Fibroblast of lung (primary cell): ENCODE measurements at regions not wholly inside any gene's neighbourhood (a gene's known extent, or its start where the extent isn't known, plus 50 kb on each side); places are given as distances from the start of the nearest gene placed in this dataset.
A peak's percentile ranks its signal among the peaks of the same experiment; 100 is the strongest.

Experiments used
- DNase-seq, 2 donors: peaks; one replicate each; pipeline versions ENCODE4 v3.0.0 to v3.0.0-alpha.2; 2010; ENCODE audit warnings: low read depth in 2 of 2
- H2AFZ ChIP-seq: 2 replicates; pipeline ENCODE4 v1.5.1; 2012; ENCODE audit warnings: low read length, control low read depth, inconsistent platforms
- H3K27ac ChIP-seq: 2 replicates; pipeline ENCODE4 v1.5.1; 2011; ENCODE audit warnings: low read length, control low read depth; ENCODE audit not compliant: insufficient read depth
- H3K27me3 ChIP-seq: 2 replicates; pipeline ENCODE4 v1.5.1; 2011; ENCODE audit warnings: mild to moderate bottlenecking, low read length; ENCODE audit not compliant: control insufficient read depth, insufficient read depth
- H3K36me3 ChIP-seq: 2 replicates; pipeline ENCODE4 v1.5.1; 2011; ENCODE audit warnings: low read length; ENCODE audit not compliant: control insufficient read depth, insufficient read depth
- H3K4me1 ChIP-seq: 2 replicates; pipeline ENCODE4 v1.5.1; 2011; ENCODE audit warnings: low read length; ENCODE audit not compliant: control insufficient read depth, insufficient read depth; ENCODE audit errors: extremely low read depth
- H3K4me2 ChIP-seq: 2 replicates; pipeline ENCODE4 v1.5.1; 2011; ENCODE audit warnings: low read length, control low read depth; ENCODE audit not compliant: insufficient read depth; ENCODE audit errors: extremely low read depth
- H3K4me3 ChIP-seq, 4 experiments: fragments of 200-600 bp in 1 of 4; sonication (generic) in 1 of 4; replicated peaks in 1 of 4; 2 replicates each; pipeline ENCODE4 v1.5.1; 2011 to 2016; ENCODE audit warnings: low read length in 4 of 4, low read depth in 3 of 4, mild to moderate bottlenecking in 3 of 4, control low read depth in 2 of 4, inconsistent platforms in 1 of 4, mixed read lengths in 1 of 4; ENCODE audit not compliant: insufficient read depth in 1 of 4; ENCODE audit errors: control extremely low read depth in 1 of 4
- H3K79me2 ChIP-seq: 2 replicates; pipeline ENCODE4 v1.5.1; 2012; ENCODE audit warnings: mild to moderate bottlenecking, low read length, inconsistent platforms; ENCODE audit not compliant: control insufficient read depth, insufficient read depth
- H3K9ac ChIP-seq: 2 replicates; pipeline ENCODE4 v1.5.1; 2011; ENCODE audit warnings: mild to moderate bottlenecking, low read length, control low read depth; ENCODE audit not compliant: insufficient read depth
- H3K9me3 ChIP-seq: 2 replicates; pipeline ENCODE4 v1.5.1; 2012; ENCODE audit warnings: low read depth, low read length; ENCODE audit not compliant: control insufficient read depth, insufficient read depth
- H4K20me1 ChIP-seq: 2 replicates; pipeline ENCODE4 v1.5.1; 2011; ENCODE audit warnings: low read length; ENCODE audit not compliant: control insufficient read depth, insufficient read depth; ENCODE audit errors: extremely low read depth
- CTCF ChIP-seq, 2 donors: IDR thresholded peaks in 1 of 2; conservative IDR thresholded peaks in 1 of 2; 1 replicate in 1 of 2; 2 replicates in 1 of 2; pipeline ENCODE4 v1.5.1; 2011 to 2012; ENCODE audit warnings: low read length in 2 of 2, control low read depth in 1 of 2, inconsistent platforms in 1 of 2, low read depth in 1 of 2, mild to moderate bottlenecking in 1 of 2
- EZH2 ChIP-seq: IDR thresholded peaks from 2 replicates; pipeline ENCODE4 v1.5.1; 2012; ENCODE audit warnings: low read length, control low read depth, mild to moderate bottlenecking; ENCODE audit errors: missing control alignments

- peak; percentile 69 to 89 for DNase-seq
- Histone ChIP-seq H3K4me3 (no peak overlapping the region), H3K4me2 (no peak overlapping the region), H3K9me3 (no peaks in the 10 kb centered on the region), H3K4me1 (no peaks in the 10 kb centered on the region), H3K36me3 (no peaks in the 10 kb centered on the region), H3K9ac (no peak overlapping the region), H3K27ac (no peak overlapping the region), H3K79me2 (no peaks in the 10 kb centered on the region), H2AFZ (no peak overlapping the region), H4K20me1 (no peaks in the 10 kb centered on the region), H3K27me3 (no peaks in the 10 kb centered on the region)
- TF ChIP-seq EZH2 = no peak
- peak; percentile 47 to 51 for TF ChIP-seq CTCF (conservative IDR thresholded peaks at IDR 0.05 in 1 of 2, IDR thresholded peaks at IDR 0.05 in 1 of 2; ENCODE audit: low read depth in 1 of 2, low read length in 2 of 2)
These were observed 89.6 kb upstream of the MAD2L1 start for GRCh38 chr4:120156120-120156718.

GRCh38 chr4:120155287-120155686 lies 88.6 kb upstream of the MAD2L1 start:
- Histone ChIP-seq H3K9ac (no peak overlapping the region), H3K36me3 (no peaks in the 10 kb centered on the region), H3K79me2 (no peaks in the 10 kb centered on the region), H3K27me3 (no peaks in the 10 kb centered on the region), H3K9me3 (no peaks in the 10 kb centered on the region), H4K20me1 (no peaks in the 10 kb centered on the region), H3K4me1 (no peaks in the 10 kb centered on the region), H3K4me2 (no peak overlapping the region), H3K4me3 (no peak overlapping the region), H2AFZ (no peak overlapping the region), H3K27ac (no peak overlapping the region)
- TF ChIP-seq CTCF (conservative IDR thresholded peaks at IDR 0.05 in 1 of 2, IDR thresholded peaks at IDR 0.05 in 1 of 2; ENCODE audit: low read depth in 1 of 2, low read length in 2 of 2) = no peak
- TF ChIP-seq EZH2 = no peak
- DNase-seq = peak in 1 of 2 donors; percentile 9

GRCh38 chr4:120144634-120145033 lies 78.0 kb upstream of the MAD2L1 start:
- Histone ChIP-seq H3K27ac (no peak overlapping the region), H3K4me3 (no peak overlapping the region), H2AFZ (no peak overlapping the region), H3K4me2 (no peak overlapping the region), H3K9me3 (no peaks in the 10 kb centered on the region), H3K79me2 (no peaks in the 10 kb centered on the region), H4K20me1 (no peaks in the 10 kb centered on the region), H3K9ac (no peak overlapping the region), H3K27me3 (no peaks in the 10 kb centered on the region), H3K36me3 (no peaks in the 10 kb centered on the region), H3K4me1 (no peaks in the 10 kb centered on the region)
- TF ChIP-seq EZH2 = no peak
- no peak for TF ChIP-seq CTCF (conservative IDR thresholded peaks at IDR 0.05 in 1 of 2, IDR thresholded peaks at IDR 0.05 in 1 of 2; ENCODE audit: low read depth in 1 of 2, low read length in 2 of 2)
- no peak for DNase-seq
